ENCODE measurements at regions not wholly inside any gene's neighbourhood (a gene's known extent, or its start where the extent isn't known, plus 50 kb on each side); places are given as distances from the start of the nearest gene placed in this dataset.

GRCh38 chr2:18677280-18677679 lies 87.9 kb upstream of the NT5C1B start:
- Histone ChIP-seq H3K4me2 (ENCODE audit: insufficient read depth, low read length) (no peak overlapping the region), H4K20me1 (replicated peaks; ENCODE audit: control insufficient read depth, insufficient read depth, low read length) (no peaks in the 10 kb centered on the region), H3K36me3 (ENCODE audit: control insufficient read depth, insufficient read depth, low read length) (no peaks in the 10 kb centered on the region), H3K79me2 (ENCODE audit: control insufficient read depth, insufficient read depth, low read length) (no peaks in the 10 kb centered on the region), H3K27me3 (ENCODE audit: control insufficient read depth in 2 of 2, insufficient read depth in 2 of 2, low read length in 2 of 2) (no peaks in the 10 kb centered on the region), H3K9me1 (ENCODE audit: control insufficient read depth, insufficient read depth, low read length) (no peaks in the 10 kb centered on the region), H3K9ac (ENCODE audit: insufficient read depth in 1 of 2, low read depth in 2 of 2, low read length in 2 of 2) (no peak overlapping the region), H3K4me1 (replicated peaks in 1 of 2; ENCODE audit: control insufficient read depth in 2 of 2, insufficient read depth in 2 of 2, low read length in 2 of 2) (no peaks in the 10 kb centered on the region), H3K9me3 (replicated peaks; ENCODE audit: control insufficient read depth, insufficient read depth, low read depth, low read length) (0 out of 2 replicates have a peak, but pooled peaks cover 2% of the 10 kb centered on the region), H3K4me3 (no peak overlapping the region), H2AFZ (ENCODE audit: low read depth, low read length) (no peak overlapping the region), H3K27ac (ENCODE audit: extremely low read depth, low read depth, low read length) (no peak overlapping the region)
- in situ Hi-C loops (cut with MboI): no loop called here
- DNase-seq (ENCODE audit: extremely low read depth in 1 of 4, low spot score in 3 of 4): no peak
- ATAC-seq: no peak
- WGBS (ENCODE audit: insufficient coverage, low coverage, missing lambda C conversion rate): 7% methylated on average over 2 of the region's 2 CpGs
- intact Hi-C loops (cut with micrococcal nuclease): no loop called here
- CTCF ChIA-PET (ENCODE audit: low intra/inter-chr PET ratio): no interaction called here
- POLR2A ChIA-PET: no interaction called here
- FAIRE-seq: no peak
- no TSS peak for BruUV-seq (replicated peaks)
- TF ChIP-seq MTA2 (IDR thresholded peaks at IDR 0.05; ENCODE audit: low read depth): no peak
- no peak for TF ChIP-seq SRF (CRISPR knock-in tag; IDR thresholded peaks at IDR 0.05)
- TF ChIP-seq TFAM (CRISPR knock-in tag; conservative IDR thresholded peaks at IDR 0.05): no peak
- no peak for TF ChIP-seq L3MBTL2 (IDR thresholded peaks at IDR 0.05)
- TF ChIP-seq MNT (conservative IDR thresholded peaks at IDR 0.05): no peak
- no peak for TF ChIP-seq C11orf30 (IDR thresholded peaks at IDR 0.05; ENCODE audit: low read depth)

GRCh38 chr2:18674309-18674708 lies 84.9 kb upstream of the NT5C1B start:
- H3K9ac ChIP-seq (ENCODE audit: insufficient read depth in 1 of 2, low read depth in 2 of 2, low read length in 2 of 2): no peak overlapping the region
- no peak for ATAC-seq
- intact Hi-C loops (cut with micrococcal nuclease): no loop called here
- H3K27ac ChIP-seq (ENCODE audit: extremely low read depth, low read depth, low read length): no peak overlapping the region
- ChIA-PET POLR2A (no interaction called here), CTCF (ENCODE audit: low intra/inter-chr PET ratio) (no interaction called here)
- no peak for FAIRE-seq
- 0 out of 2 replicates have a peak, but pooled peaks cover 2% of the 10 kb centered on the region for H3K9me3 ChIP-seq (replicated peaks; ENCODE audit: control insufficient read depth, insufficient read depth, low read depth, low read length)
- H3K27me3 ChIP-seq (ENCODE audit: control insufficient read depth in 2 of 2, insufficient read depth in 2 of 2, low read length in 2 of 2): no peaks in the 10 kb centered on the region
- no peaks in the 10 kb centered on the region for H4K20me1 ChIP-seq (replicated peaks; ENCODE audit: control insufficient read depth, insufficient read depth, low read length)
- no peak overlapping the region for H3K4me2 ChIP-seq (ENCODE audit: insufficient read depth, low read length)
- no peaks in the 10 kb centered on the region for H3K36me3 ChIP-seq (ENCODE audit: control insufficient read depth, insufficient read depth, low read length)
- BruUV-seq (replicated peaks): no TSS peak
- no peak for DNase-seq (ENCODE audit: extremely low read depth in 1 of 4, low spot score in 3 of 4)
- no peak overlapping the region for H3K4me3 ChIP-seq
- in situ Hi-C loops (cut with MboI): no loop called here
- H3K4me1 ChIP-seq (replicated peaks in 1 of 2; ENCODE audit: control insufficient read depth in 2 of 2, insufficient read depth in 2 of 2, low read length in 2 of 2): no peaks in the 10 kb centered on the region
- no peaks in the 10 kb centered on the region for H3K79me2 ChIP-seq (ENCODE audit: control insufficient read depth, insufficient read depth, low read length)
- no peak overlapping the region for H2AFZ ChIP-seq (ENCODE audit: low read depth, low read length)
- no peaks in the 10 kb centered on the region for H3K9me1 ChIP-seq (ENCODE audit: control insufficient read depth, insufficient read depth, low read length)
- TF ChIP-seq YY1 (IDR thresholded peaks at IDR 0.05; ENCODE audit: borderline replicate concordance in 1 of 3, control insufficient read depth in 1 of 3, extremely low read depth in 1 of 3, insufficient read depth in 3 of 3, insufficient read length in 1 of 3, insufficient replicate concordance in 2 of 3, low read depth in 1 of 3, low read length in 2 of 3): no peak
- TF ChIP-seq BRD4 (IDR thresholded peaks at IDR 0.05): no peak
- no peak for TF ChIP-seq STAG1 (CRISPR knock-in tag; IDR thresholded peaks at IDR 0.05; ENCODE audit: borderline replicate concordance)
- TF ChIP-seq ZNF224 (CRISPR knock-in tag; IDR thresholded peaks at IDR 0.05): no peak
- TF ChIP-seq FOXO4 (CRISPR knock-in tag; IDR thresholded peaks at IDR 0.05): no peak
- TF ChIP-seq CGGBP1 (CRISPR knock-in tag; IDR thresholded peaks at IDR 0.05): no peak
